ENCODE measurements at regions not wholly inside any gene's neighbourhood (a gene's known extent, or its start where the extent isn't known, plus 50 kb on each side); places are given as distances from the start of the nearest gene placed in this dataset.

- Histone ChIP-seq H3K27ac (no peak overlapping the region), H3K4me3 (no peak overlapping the region)
Observed at GRCh38 chr16:54591816-54592246, 305.2 kb upstream of the IRX3 start.

DNA sequence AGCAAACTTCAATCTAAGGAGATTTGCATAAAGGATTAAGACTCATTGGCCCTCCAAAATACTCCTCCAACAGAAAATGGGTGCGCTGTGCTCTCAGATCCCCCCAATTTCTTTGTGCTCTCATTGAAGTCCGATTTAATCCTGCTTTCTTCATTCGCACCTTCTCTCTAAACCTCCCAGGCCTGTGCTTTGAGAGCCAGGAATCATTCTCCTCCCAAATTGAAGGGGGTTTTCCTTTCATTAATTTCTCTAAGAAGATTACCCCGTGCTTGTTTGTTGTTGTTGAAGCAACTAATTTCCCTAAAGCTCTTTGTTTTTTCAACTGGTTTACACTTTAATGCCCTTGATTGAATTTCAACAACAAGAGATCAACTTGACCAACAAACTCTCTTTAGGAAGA is 304.2 kb upstream of the IRX3 start:
- no peak overlapping the region for H3K27ac ChIP-seq
- no peak overlapping the region for H3K4me3 ChIP-seq

- Histone ChIP-seq H3K4me3 (no peak overlapping the region), H3K27ac (no peak overlapping the region)
Observed at GRCh38 chr16:54589326-54589725, 302.7 kb upstream of the IRX3 start.

DNA sequence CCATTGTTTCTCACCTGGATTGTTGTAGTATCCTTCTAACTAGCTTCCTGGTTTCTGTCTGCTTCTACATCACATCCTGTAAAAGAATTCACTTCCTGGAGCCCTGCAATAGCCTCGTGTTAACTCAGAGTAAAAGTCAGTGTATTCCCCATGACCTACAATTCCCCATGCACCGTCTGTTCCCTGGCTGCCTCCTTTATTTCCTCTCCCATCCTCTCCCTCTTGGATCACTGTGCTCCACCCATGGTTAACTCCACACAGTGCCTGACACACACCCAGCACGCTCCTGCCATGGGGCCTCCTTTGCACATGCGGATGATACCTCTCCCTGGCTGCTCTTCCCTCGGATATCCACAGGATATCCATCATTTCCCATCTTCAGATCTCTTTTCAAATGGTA is 301.4 kb upstream of the IRX3 start:
- Histone ChIP-seq H3K27ac (no peak overlapping the region), H3K4me3 (no peak overlapping the region)

GRCh38 chr16:54587176-54587515 is 300.6 kb upstream of the IRX3 start:
- Histone ChIP-seq H3K4me3 (no peak overlapping the region), H3K27ac (no peak overlapping the region)

GRCh38 chr16:54586474-54587175 is 300.0 kb upstream of the IRX3 start:
- no peak overlapping the region for H3K27ac ChIP-seq
- H3K4me3 ChIP-seq: no peak overlapping the region

DNA sequence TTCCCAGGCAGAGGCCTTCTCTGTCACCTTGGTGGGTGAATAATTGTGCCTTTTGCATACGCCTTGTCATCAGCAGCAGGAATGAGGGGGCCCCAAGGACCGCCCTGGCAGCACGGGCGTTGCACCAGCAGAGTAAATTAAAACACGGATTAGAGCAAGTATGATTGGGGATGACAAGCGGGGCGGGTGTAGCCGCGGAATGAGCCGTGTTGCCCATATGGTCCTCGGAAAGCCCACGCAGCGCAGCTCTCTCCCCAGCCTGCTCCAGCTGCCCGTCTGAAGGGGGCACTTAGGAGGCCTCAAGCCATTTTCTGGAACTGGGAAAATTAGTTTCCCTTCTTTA is 299.4 kb upstream of the IRX3 start:
- Histone ChIP-seq H3K4me3 (no peak overlapping the region), H3K27ac (no peak overlapping the region)

- H3K27ac ChIP-seq: no peak overlapping the region
- H3K4me3 ChIP-seq: no peak overlapping the region
Observed at GRCh38 chr16:54585094-54585997, 298.8 kb upstream of the IRX3 start.

- no peak overlapping the region for H3K4me3 ChIP-seq
- H3K27ac ChIP-seq: no peak overlapping the region
Observed at GRCh38 chr16:54584121-54584520, 297.5 kb upstream of the IRX3 start.

DNA sequence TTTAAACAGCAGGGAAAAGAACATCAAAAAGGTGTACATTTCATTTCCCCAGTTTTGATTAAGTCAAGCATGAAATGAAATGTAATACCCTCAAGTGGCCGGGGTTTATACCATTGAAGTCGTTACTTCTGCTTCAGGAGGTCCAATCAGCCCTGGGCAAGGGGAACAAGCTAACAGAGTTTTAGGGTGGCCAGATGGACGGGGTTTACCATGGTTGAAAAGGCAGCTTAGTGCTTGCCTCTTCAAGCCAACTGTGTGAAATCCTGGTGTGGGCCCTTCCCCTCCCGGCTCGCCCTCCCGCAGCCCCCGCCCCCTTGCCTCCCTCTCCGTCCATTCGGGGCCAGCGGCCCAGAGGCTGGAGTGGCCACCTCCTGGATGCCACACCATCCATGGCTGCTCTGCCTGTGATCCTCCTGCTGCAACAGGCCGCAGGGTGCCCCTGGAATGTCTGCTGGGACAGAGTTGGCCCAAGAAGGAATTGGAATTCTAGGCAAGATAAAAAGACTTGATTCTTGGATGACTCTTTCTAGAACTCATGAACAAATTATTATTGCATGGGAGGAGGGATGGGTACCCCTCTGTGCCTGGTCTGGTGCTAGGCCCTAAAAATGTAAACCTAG is 296.2 kb upstream of the IRX3 start:
- Histone ChIP-seq H3K4me3 (no peak overlapping the region), H3K27ac (no peak overlapping the region)

DNA sequence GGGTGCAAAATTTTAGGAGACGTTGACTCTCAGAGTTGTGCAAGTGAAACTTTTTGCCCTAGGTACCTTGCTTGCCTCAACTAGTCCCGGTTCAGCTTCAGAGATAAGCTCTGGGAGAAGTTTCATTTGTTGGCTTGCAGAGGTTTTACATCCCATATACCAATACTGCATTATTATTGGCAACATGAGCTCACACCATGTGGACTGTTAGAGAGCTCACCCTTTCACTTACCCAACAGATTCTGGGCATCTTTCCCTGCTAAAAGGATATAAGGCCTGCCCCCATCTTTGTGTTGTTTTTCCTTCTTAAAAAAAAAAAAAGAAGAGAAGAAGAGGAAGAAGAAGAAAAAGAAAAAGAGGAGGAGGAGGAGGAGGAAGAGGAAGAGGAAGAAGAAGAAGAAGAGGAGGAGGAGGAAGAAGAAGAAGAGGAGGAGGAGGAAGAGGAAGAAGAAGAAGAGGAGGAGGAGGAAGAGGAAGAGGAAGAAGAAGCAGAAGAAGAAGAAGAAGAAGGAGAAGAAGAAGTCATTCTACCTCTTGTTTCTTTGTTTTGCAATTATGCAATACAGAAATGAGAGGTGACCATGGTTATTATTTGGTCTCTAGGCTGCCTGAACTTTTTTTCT is 292.6 kb upstream of the IRX3 start:
- Histone ChIP-seq H3K4me3 (no peak overlapping the region), H3K27ac (no peak overlapping the region)

GRCh38 chr16:54577651-54578128 is 291.1 kb upstream of the IRX3 start:
- Histone ChIP-seq H3K4me3 (no peak overlapping the region), H3K27ac (no peak overlapping the region)

DNA sequence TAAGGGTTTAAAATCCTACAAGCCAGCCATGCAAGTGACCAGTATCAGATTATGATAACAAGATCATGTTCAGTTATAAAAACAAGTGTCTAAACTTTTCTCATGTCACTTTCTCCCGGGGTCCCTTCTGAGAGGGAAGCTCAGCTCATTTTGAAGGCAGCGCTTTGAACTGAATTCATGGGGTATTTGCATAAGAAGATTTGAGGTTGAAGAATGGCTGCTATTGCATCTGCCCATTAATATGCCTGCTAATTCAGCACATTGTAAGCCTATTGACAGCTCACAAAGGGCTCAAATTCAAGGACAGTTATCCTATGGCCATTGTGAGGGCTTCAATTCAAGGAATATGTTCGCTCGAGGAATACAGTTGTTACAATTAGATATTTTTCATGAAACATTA is 290.2 kb upstream of the IRX3 start:
- Histone ChIP-seq H3K27ac (no peak overlapping the region), H3K4me3 (no peak overlapping the region)

DNA sequence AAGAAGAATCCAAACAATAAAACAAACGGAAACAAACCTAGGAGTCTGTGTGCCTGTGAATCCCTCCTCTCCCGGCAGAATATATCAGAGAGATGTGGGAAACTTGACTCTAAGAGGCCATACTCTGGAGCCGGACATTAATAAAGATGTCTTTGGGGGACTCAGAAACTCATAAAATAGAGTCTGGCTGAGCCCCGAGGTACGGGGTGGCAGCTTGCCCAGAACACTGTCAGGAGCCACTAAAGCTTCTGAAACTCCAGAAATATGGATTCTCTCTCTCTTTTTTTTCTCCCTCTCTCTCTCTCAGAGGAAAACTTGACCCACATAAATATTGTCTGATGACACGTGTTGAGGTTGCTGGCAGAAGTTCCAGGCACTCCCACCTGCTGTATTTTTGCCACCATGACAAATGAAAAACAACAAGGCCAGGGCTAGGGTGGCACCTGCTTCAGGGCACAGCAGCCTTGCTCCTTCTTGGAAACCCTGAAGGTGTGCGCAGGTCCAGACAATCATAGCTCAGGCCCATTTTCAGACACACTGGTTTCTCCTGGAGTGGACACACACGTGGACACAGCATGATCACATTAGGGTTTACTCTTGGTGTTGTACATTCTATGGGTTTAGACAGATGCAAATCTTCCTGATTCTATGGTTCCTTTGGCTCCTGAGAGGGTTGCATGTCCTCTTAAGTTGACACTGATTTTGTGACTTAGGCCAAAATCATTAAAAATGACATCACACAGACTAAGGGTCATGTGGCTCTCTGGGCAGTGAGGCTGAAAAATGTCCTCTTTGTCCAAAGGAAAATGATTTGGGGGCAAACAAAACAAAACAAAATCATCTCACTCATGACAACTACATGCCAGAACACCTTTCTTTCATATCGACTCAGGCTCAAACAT is 282.6 kb upstream of the IRX3 start:
- Histone ChIP-seq H3K27ac (no peak overlapping the region), H3K4me3 (no peak overlapping the region)

- H3K4me3 ChIP-seq: no peak overlapping the region
- no peak overlapping the region for H3K27ac ChIP-seq
Observed at GRCh38 chr16:54564841-54565240, 278.3 kb upstream of the IRX3 start.

DNA sequence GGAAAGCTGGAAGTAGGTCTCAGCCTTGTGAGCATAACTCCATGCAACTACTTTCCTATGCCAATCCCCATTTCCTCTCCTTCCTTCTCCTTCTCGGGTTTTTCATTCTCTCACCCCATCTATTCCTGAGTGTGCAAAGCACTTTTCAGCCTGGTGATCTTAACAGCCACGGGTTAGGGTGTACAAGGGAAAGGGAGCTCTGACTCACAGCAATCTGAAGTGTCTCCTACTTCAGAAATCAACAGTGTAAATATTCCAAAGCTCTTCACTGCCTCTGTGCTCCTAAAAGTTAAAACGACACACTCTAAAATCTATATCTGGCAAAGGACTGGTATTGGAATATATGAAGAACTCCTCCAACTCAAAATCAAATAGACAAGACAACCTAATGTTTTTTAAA is 268.0 kb upstream of the IRX3 start:
- no peak overlapping the region for H3K4me3 ChIP-seq
- no peak overlapping the region for H3K27ac ChIP-seq

GRCh38 chr16:54548281-54548680 is 261.7 kb upstream of the IRX3 start:
- H3K4me3 ChIP-seq: no peak overlapping the region
- H3K27ac ChIP-seq: no peak overlapping the region

GRCh38 chr16:54547052-54547451 is 260.5 kb upstream of the IRX3 start:
- H3K27ac ChIP-seq: no peak overlapping the region
- no peak overlapping the region for H3K4me3 ChIP-seq

GRCh38 chr16:54546521-54546920 is 259.9 kb upstream of the IRX3 start:
- H3K27ac ChIP-seq: no peak overlapping the region
- no peak overlapping the region for H3K4me3 ChIP-seq

Data from skin epidermis (tissue), 12 donors.